Liver (tissue), 1 donor: ENCODE measurements at regions not wholly inside any gene's neighbourhood (a gene's known extent, or its start where the extent isn't known, plus 50 kb on each side); places are given as distances from the start of the nearest gene placed in this dataset. TPM values are rescaled to one million over a fixed set of nuclear protein-coding genes. Genes with fewer than 3 reads are reported as not detected.

Experiments
- small RNA-seq: library from RNA; depleted of rRNA; stranded (forward); fragments of <200 nt; gene quantifications from one replicate; pipeline ENCODE3, GENCODE V24; 2014

Small RNA genes in the stretch of these regions (small RNA-seq; reads per million reads assigned to genes)
- gene RNU6-38P = not detected
- 0.07 reads per million for gene RNY1P5
